GM18951 (cell line): ENCODE measurements at regions not wholly inside any gene's neighbourhood (a gene's known extent, or its start where the extent isn't known, plus 50 kb on each side); places are given as distances from the start of the nearest gene placed in this dataset.

Source experiments
- POLR2A ChIP-seq: IDR thresholded peaks from 4 replicates; pipeline ENCODE4 v1.6.1; 2011; ENCODE audit warnings: mild to moderate bottlenecking; ENCODE audit not compliant: insufficient read length, insufficient read depth; ENCODE audit errors: extremely low read depth
- in situ Hi-C: fragments of 300-500 bp; cut with MboI; formaldehyde crosslinking; loops from one replicate; pipeline ENCODE4 v1.12.0; 2022; ENCODE audit warnings: low sequenced_read_pairs, mixed read lengths, inconsistent platforms; ENCODE audit not compliant: unreplicated experiment

GRCh38 chr18:61167902-61168301 is 165.3 kb upstream of the CDH20 start:
- TF ChIP-seq POLR2A: no peak
- in situ Hi-C loops: no loop called here

GRCh38 chr18:61169386-61169785 is 163.8 kb upstream of the CDH20 start:
- no peak for TF ChIP-seq POLR2A
- in situ Hi-C loops: no loop called here

- no peak for TF ChIP-seq POLR2A
- in situ Hi-C loops: no loop called here
Observed at GRCh38 chr18:61172624-61173023, 160.6 kb upstream of the CDH20 start.

GRCh38 chr18:61173554-61173953 is 159.7 kb upstream of the CDH20 start:
- no peak for TF ChIP-seq POLR2A
- in situ Hi-C loops: no loop called here

- in situ Hi-C loops: no loop called here
- no peak for TF ChIP-seq POLR2A
Observed at GRCh38 chr18:61183798-61184197, 149.4 kb upstream of the CDH20 start.

- in situ Hi-C loops: no loop called here
- TF ChIP-seq POLR2A: no peak
Observed at GRCh38 chr18:61187971-61188370, 145.3 kb upstream of the CDH20 start.

- in situ Hi-C loops: no loop called here
- no peak for TF ChIP-seq POLR2A
Observed at GRCh38 chr18:61189376-61189775, 143.9 kb upstream of the CDH20 start.

- in situ Hi-C loops: no loop called here
- TF ChIP-seq POLR2A: no peak
Observed at GRCh38 chr18:61194726-61195125, 138.5 kb upstream of the CDH20 start.

GRCh38 chr18:61196750-61197149 is 136.5 kb upstream of the CDH20 start:
- TF ChIP-seq POLR2A: no peak
- in situ Hi-C loops: no loop called here

GRCh38 chr18:61198486-61198885 is 134.7 kb upstream of the CDH20 start:
- in situ Hi-C loops: no loop called here
- no peak for TF ChIP-seq POLR2A

GRCh38 chr18:61199171-61199848 is 133.9 kb upstream of the CDH20 start:
- TF ChIP-seq POLR2A: no peak
- in situ Hi-C loops: no loop called here

- in situ Hi-C loops: no loop called here
- no peak for TF ChIP-seq POLR2A
Observed at GRCh38 chr18:61201511-61201910, 131.7 kb upstream of the CDH20 start.

GRCh38 chr18:61203151-61203550 is 130.1 kb upstream of the CDH20 start:
- no peak for TF ChIP-seq POLR2A
- in situ Hi-C loops: no loop called here

GRCh38 chr18:61209801-61210200 is 123.4 kb upstream of the CDH20 start:
- in situ Hi-C loops: no loop called here
- no peak for TF ChIP-seq POLR2A

- in situ Hi-C loops: no loop called here
- no peak for TF ChIP-seq POLR2A
Observed at GRCh38 chr18:61216051-61216450, 117.2 kb upstream of the CDH20 start.
